Parathyroid adenoma (tissue), 2 donors: ENCODE measurements at regions not wholly inside any gene's neighbourhood (a gene's known extent, or its start where the extent isn't known, plus 50 kb on each side); places are given as distances from the start of the nearest gene placed in this dataset.

ENCODE experiments used
- H2AFZ ChIP-seq: fragments of 300-600 bp; sonication (generic); one replicate; pipeline ENCODE4 v1.7.0; 2017; ENCODE audit warnings: antibody characterized with exemption, mild to moderate bottlenecking
- H3K27ac ChIP-seq: fragments of 300-600 bp; sonication (generic); one replicate; pipeline ENCODE4 v1.7.0; 2017
- H3K27me3 ChIP-seq: fragments of 300-600 bp; sonication (generic); one replicate; pipeline ENCODE4 v1.7.0; 2017; ENCODE audit warnings: low read length; ENCODE audit not compliant: control insufficient read depth, insufficient read depth
- H3K36me3 ChIP-seq: fragments of 300-600 bp; sonication (generic); one replicate; pipeline ENCODE4 v1.7.0; 2017; ENCODE audit warnings: low read length; ENCODE audit not compliant: control insufficient read depth, insufficient read depth
- H3K4me1 ChIP-seq: fragments of 300-600 bp; sonication (generic); one replicate; pipeline ENCODE4 v1.7.0; 2017; ENCODE audit warnings: control low read depth
- H3K4me2 ChIP-seq: fragments of 300-600 bp; sonication (generic); one replicate; pipeline ENCODE4 v1.7.0; 2017; ENCODE audit warnings: low read length
- H3K4me3 ChIP-seq: fragments of 300-600 bp; sonication (generic); one replicate; pipeline ENCODE4 v1.7.0; 2017; ENCODE audit warnings: low read depth, low read length
- H3K79me2 ChIP-seq: fragments of 300-600 bp; sonication (generic); one replicate; pipeline ENCODE4 v1.7.0; 2017; ENCODE audit warnings: control low read depth
- H3K9ac ChIP-seq: fragments of 300-600 bp; sonication (generic); one replicate; pipeline ENCODE4 v1.7.0; 2017; ENCODE audit warnings: mild to moderate bottlenecking
- H3K9me3 ChIP-seq: fragments of 300-600 bp; sonication (generic); one replicate; pipeline ENCODE4 v1.7.0; 2017; ENCODE audit warnings: low read length; ENCODE audit not compliant: control insufficient read depth
- CTCF ChIP-seq: fragments of 300-600 bp; sonication (generic); IDR thresholded peaks from one replicate; pipeline ENCODE4 v1.7.0; 2017; ENCODE audit warnings: antibody characterized with exemption, mild to moderate bottlenecking
- donor health status: primary hyperparathyroidism.

GRCh38 chr10:107790271-107790670, 625.8 kb upstream of the SORCS1 start:
- no peak overlapping the region for H3K4me2 ChIP-seq
- no peaks in the 10 kb centered on the region for H3K4me1 ChIP-seq
- H2AFZ ChIP-seq, result no peak overlapping the region
- no peaks in the 10 kb centered on the region for H3K79me2 ChIP-seq
- no peak overlapping the region for H3K27ac ChIP-seq
- no peak overlapping the region for H3K9ac ChIP-seq
- no peak overlapping the region for H3K4me3 ChIP-seq
- no peaks in the 10 kb centered on the region for H3K36me3 ChIP-seq
- TF ChIP-seq CTCF, result no peak
- H3K27me3 ChIP-seq, result no peaks in the 10 kb centered on the region
- H3K9me3 ChIP-seq, result no peaks in the 10 kb centered on the region

GRCh38 chr10:107771066-107771465, 606.6 kb upstream of the SORCS1 start:
- TF ChIP-seq CTCF, result no peak
- Histone ChIP-seq H3K4me3 (no peak overlapping the region), H3K4me1 (no peaks in the 10 kb centered on the region), H3K4me2 (no peak overlapping the region), H2AFZ (no peak overlapping the region), H3K79me2 (no peaks in the 10 kb centered on the region), H3K36me3 (no peaks in the 10 kb centered on the region), H3K27ac (no peak overlapping the region), H3K9ac (no peak overlapping the region), H3K27me3 (no peaks in the 10 kb centered on the region), H3K9me3 (no peaks in the 10 kb centered on the region)

- Histone ChIP-seq H3K36me3 (no peaks in the 10 kb centered on the region), H3K27me3 (no peaks in the 10 kb centered on the region), H3K79me2 (no peaks in the 10 kb centered on the region), H2AFZ (no peak overlapping the region), H3K9ac (no peak overlapping the region), H3K4me3 (no peak overlapping the region), H3K9me3 (no peaks in the 10 kb centered on the region), H3K4me2 (no peak overlapping the region), H3K4me1 (no peaks in the 10 kb centered on the region), H3K27ac (no peak overlapping the region)
- no peak for TF ChIP-seq CTCF
Observed at GRCh38 chr10:107767185-107767584, 602.7 kb upstream of the SORCS1 start.

- H2AFZ ChIP-seq, result no peak overlapping the region
- no peaks in the 10 kb centered on the region for H3K4me1 ChIP-seq
- no peaks in the 10 kb centered on the region for H3K27me3 ChIP-seq
- no peak overlapping the region for H3K4me2 ChIP-seq
- H3K4me3 ChIP-seq, result no peak overlapping the region
- no peak overlapping the region for H3K9ac ChIP-seq
- no peaks in the 10 kb centered on the region for H3K36me3 ChIP-seq
- no peaks in the 10 kb centered on the region for H3K9me3 ChIP-seq
- no peak for TF ChIP-seq CTCF
- no peaks in the 10 kb centered on the region for H3K79me2 ChIP-seq
- H3K27ac ChIP-seq, result no peak overlapping the region
Observed at GRCh38 chr10:107754814-107755213, 590.3 kb upstream of the SORCS1 start.

- H3K36me3 ChIP-seq, result no peaks in the 10 kb centered on the region
- no peak for TF ChIP-seq CTCF
- H3K27me3 ChIP-seq, result no peaks in the 10 kb centered on the region
- no peak overlapping the region for H3K27ac ChIP-seq
- H2AFZ ChIP-seq, result no peak overlapping the region
- H3K4me3 ChIP-seq, result no peak overlapping the region
- H3K9ac ChIP-seq, result no peak overlapping the region
- H3K4me1 ChIP-seq, result no peaks in the 10 kb centered on the region
- H3K4me2 ChIP-seq, result no peak overlapping the region
- no peaks in the 10 kb centered on the region for H3K79me2 ChIP-seq
- no peaks in the 10 kb centered on the region for H3K9me3 ChIP-seq
Observed at GRCh38 chr10:107749235-107749634, 584.7 kb upstream of the SORCS1 start.
